ENCODE measurements at regions not wholly inside any gene's neighbourhood (a gene's known extent, or its start where the extent isn't known, plus 50 kb on each side); places are given as distances from the start of the nearest gene placed in this dataset.

GRCh38 chr10:16231734-16232435 lies 204.9 kb upstream of the PTER start (continued):
- TF ChIP-seq SUZ12 (IDR thresholded peaks at IDR 0.05; ENCODE audit: unreplicated experiment): no peak
- TF ChIP-seq SREBF2 (IDR thresholded peaks at IDR 0.05; ENCODE audit: low read length): no peak
- TF ChIP-seq RUNX3 (IDR thresholded peaks at IDR 0.05; ENCODE audit: low read length): no peak
- TF ChIP-seq SPI1 (IDR thresholded peaks at IDR 0.05; ENCODE audit: borderline replicate concordance, insufficient read depth, low read depth, low read length): no peak
- no peak for TF ChIP-seq DPF2 (IDR thresholded peaks at IDR 0.05)

- Histone ChIP-seq H4K20me1 (ENCODE audit: control insufficient read depth, insufficient read depth) (no peaks in the 10 kb centered on the region), H3K79me2 (ENCODE audit: control insufficient read depth, insufficient read depth, low read length) (no peaks in the 10 kb centered on the region), H3K9ac (ENCODE audit: control insufficient read depth, insufficient read depth, low read length) (no peak overlapping the region), H3K27ac (ENCODE audit: control insufficient read depth, insufficient read depth) (no peak overlapping the region), H3K9me3 (replicated peaks; ENCODE audit: control insufficient read depth, insufficient read depth, low read length) (no peaks in the 10 kb centered on the region), H3K4me2 (ENCODE audit: control insufficient read depth, insufficient read depth) (no peak overlapping the region), H3K4me3 (no peak overlapping the region), H2AFZ (ENCODE audit: control insufficient read depth, low read depth, low read length) (no peak overlapping the region), H3K27me3 (replicated peaks in 1 of 2; ENCODE audit: control insufficient read depth in 2 of 2, insufficient read depth in 2 of 2, low read length in 1 of 2) (no peaks in the 10 kb centered on the region), H3K4me1 (ENCODE audit: control insufficient read depth, insufficient read depth, low read length) (no peaks in the 10 kb centered on the region), H3K36me3 (ENCODE audit: control insufficient read depth in 2 of 2, insufficient read depth in 2 of 2, low read length in 1 of 2) (no peaks in the 10 kb centered on the region)
- no peak for DNase-seq (ENCODE audit: low read depth, low spot score)
- TF ChIP-seq EED (IDR thresholded peaks at IDR 0.05; ENCODE audit: low read depth): no peak
- no peak for TF ChIP-seq BCL3 (IDR thresholded peaks at IDR 0.05; ENCODE audit: borderline replicate concordance, insufficient read depth, low read depth, low read length, poor library complexity, severe bottlenecking)
- TF ChIP-seq SMAD1 (IDR thresholded peaks at IDR 0.05; ENCODE audit: low read depth, partially characterized antibody): no peak
- TF ChIP-seq MTA2 (IDR thresholded peaks at IDR 0.05; ENCODE audit: low read depth): no peak
- TF ChIP-seq POLR2AphosphoS5 (IDR thresholded peaks at IDR 0.05; ENCODE audit: low read length): no peak
- no peak for TF ChIP-seq CHD4 (IDR thresholded peaks at IDR 0.05)
- TF ChIP-seq TARDBP (IDR thresholded peaks at IDR 0.05; ENCODE audit: borderline replicate concordance): no peak
- TF ChIP-seq NFXL1 (IDR thresholded peaks at IDR 0.05; ENCODE audit: borderline replicate concordance): no peak
- no peak for TF ChIP-seq SPI1 (IDR thresholded peaks at IDR 0.05; ENCODE audit: borderline replicate concordance, insufficient read depth, low read depth, low read length)
- TF ChIP-seq YBX1 (IDR thresholded peaks at IDR 0.05): no peak
- ChIA-PET RAD21 (ENCODE audit: unreplicated experiment) (no interaction called here), SMC1A (ENCODE audit: uncharacterized antibody, unreplicated experiment) (no interaction called here), CTCF (no interaction called here), POLR2A (no interaction called here)
- no peak for FAIRE-seq
- intact Hi-C loops (cut with micrococcal nuclease; ENCODE audit: unreplicated experiment) (no loop called here), in situ Hi-C loops (cut with MboI) (no loop called here)
- ATAC-seq: no peak
- WGBS (ENCODE audit: insufficient coverage, insufficient replicate concordance, low lambda C conversion rate, missing lambda C conversion rate): 0% methylated on average over 1 of the region's 1 CpG
- BruUV-seq (replicated peaks): no TSS peak
Measured at GRCh38 chr10:16232441-16232840, 204.4 kb upstream of the PTER start.

Measured in GM12878 (cell line).